Body of pancreas (tissue), 4 donors: ENCODE measurements at regions not wholly inside any gene's neighbourhood (a gene's known extent, or its start where the extent isn't known, plus 50 kb on each side); places are given as distances from the start of the nearest gene placed in this dataset.

ENCODE experiments used
- CTCF ChIP-seq, 7 experiments: fragments of 450-650 bp in 4 of 7; fragments of 200-600 bp in 3 of 7; sonication (generic) in 3 of 7; IDR thresholded peaks; one replicate each; pipeline ENCODE4 v1.5.1; 2016 to 2019; ENCODE audit warnings: antibody characterized with exemption in 7 of 7
- POLR2A ChIP-seq, 3 donors: fragments of 450-650 bp; IDR thresholded peaks; one replicate each; pipeline ENCODE4 v1.6.1; 2016; ENCODE audit warnings: antibody characterized with exemption in 3 of 3, mild to moderate bottlenecking in 2 of 3

GRCh38 chr11:98455500-98456307 is 565.0 kb upstream of the CNTN5 start:
- TF ChIP-seq CTCF (IDR thresholded peaks at IDR 0.05) (no peak), POLR2A (IDR thresholded peaks at IDR 0.05) (no peak)
